ENCODE measurements at regions not wholly inside any gene's neighbourhood (a gene's known extent, or its start where the extent isn't known, plus 50 kb on each side); places are given as distances from the start of the nearest gene placed in this dataset.

GRCh38 chr2:65812887-65813286 lies 380.5 kb upstream of the SPRED2 start:
- no peak for DNase-seq (ENCODE audit: low read depth in 4 of 4, low spot score in 3 of 4)

- DNase-seq (ENCODE audit: low read depth in 4 of 4, low spot score in 3 of 4): no peak
Measured at GRCh38 chr2:65807942-65808341, 375.5 kb upstream of the SPRED2 start.

GRCh38 chr2:65804777-65805176 lies 372.4 kb upstream of the SPRED2 start:
- DNase-seq (ENCODE audit: low read depth in 4 of 4, low spot score in 3 of 4): no peak

- no peak for DNase-seq (ENCODE audit: low read depth in 4 of 4, low spot score in 3 of 4)
Measured at GRCh38 chr2:65802298-65802942, 370.0 kb upstream of the SPRED2 start.

- no peak for DNase-seq (ENCODE audit: low read depth in 4 of 4, low spot score in 3 of 4)
Measured at GRCh38 chr2:65800998-65801397, 368.6 kb upstream of the SPRED2 start.

GRCh38 chr2:65799141-65799854 lies 366.9 kb upstream of the SPRED2 start:
- DNase-seq (ENCODE audit: low read depth in 4 of 4, low spot score in 3 of 4): no peak

GRCh38 chr2:65798641-65799040 lies 366.2 kb upstream of the SPRED2 start:
- no peak for DNase-seq (ENCODE audit: low read depth in 4 of 4, low spot score in 3 of 4)

GRCh38 chr2:65794994-65795393 lies 362.6 kb upstream of the SPRED2 start:
- no peak for DNase-seq (ENCODE audit: low read depth in 4 of 4, low spot score in 3 of 4)

GRCh38 chr2:65791404-65791975 lies 359.1 kb upstream of the SPRED2 start:
- DNase-seq (ENCODE audit: low read depth in 4 of 4, low spot score in 3 of 4): no peak

GRCh38 chr2:65790676-65790935 lies 358.2 kb upstream of the SPRED2 start:
- no peak for DNase-seq (ENCODE audit: low read depth in 4 of 4, low spot score in 3 of 4)

- DNase-seq (ENCODE audit: low read depth in 4 of 4, low spot score in 3 of 4): no peak
Measured at GRCh38 chr2:65789923-65790675, 357.7 kb upstream of the SPRED2 start.

GRCh38 chr2:65788556-65788955 lies 356.2 kb upstream of the SPRED2 start:
- DNase-seq (ENCODE audit: low read depth in 4 of 4, low spot score in 3 of 4): no peak

GRCh38 chr2:65786765-65787164 lies 354.4 kb upstream of the SPRED2 start:
- DNase-seq (ENCODE audit: low read depth in 4 of 4, low spot score in 3 of 4): no peak

- DNase-seq (ENCODE audit: low read depth in 4 of 4, low spot score in 3 of 4): peak in 3 of 4 donors; percentile 14 to 42 (median 25)
Measured at GRCh38 chr2:65786007-65786717, 353.8 kb upstream of the SPRED2 start.

- DNase-seq (ENCODE audit: low read depth in 4 of 4, low spot score in 3 of 4): no peak
Measured at GRCh38 chr2:65782996-65783650, 350.7 kb upstream of the SPRED2 start.

- no peak for DNase-seq (ENCODE audit: low read depth in 4 of 4, low spot score in 3 of 4)
Measured at GRCh38 chr2:65782186-65782585, 349.8 kb upstream of the SPRED2 start.

GRCh38 chr2:65781756-65782155 lies 349.4 kb upstream of the SPRED2 start:
- no peak for DNase-seq (ENCODE audit: low read depth in 4 of 4, low spot score in 3 of 4)

- DNase-seq (ENCODE audit: low read depth in 4 of 4, low spot score in 3 of 4): no peak
Measured at GRCh38 chr2:65779021-65779420, 346.6 kb upstream of the SPRED2 start.

- DNase-seq (ENCODE audit: low read depth in 4 of 4, low spot score in 3 of 4): no peak
Measured at GRCh38 chr2:65778137-65778536, 345.7 kb upstream of the SPRED2 start.

GRCh38 chr2:65775839-65776238 lies 343.4 kb upstream of the SPRED2 start:
- DNase-seq (ENCODE audit: low read depth in 4 of 4, low spot score in 3 of 4): no peak
